ENCODE measurements at regions not wholly inside any gene's neighbourhood (a gene's known extent, or its start where the extent isn't known, plus 50 kb on each side); places are given as distances from the start of the nearest gene placed in this dataset.

DNA sequence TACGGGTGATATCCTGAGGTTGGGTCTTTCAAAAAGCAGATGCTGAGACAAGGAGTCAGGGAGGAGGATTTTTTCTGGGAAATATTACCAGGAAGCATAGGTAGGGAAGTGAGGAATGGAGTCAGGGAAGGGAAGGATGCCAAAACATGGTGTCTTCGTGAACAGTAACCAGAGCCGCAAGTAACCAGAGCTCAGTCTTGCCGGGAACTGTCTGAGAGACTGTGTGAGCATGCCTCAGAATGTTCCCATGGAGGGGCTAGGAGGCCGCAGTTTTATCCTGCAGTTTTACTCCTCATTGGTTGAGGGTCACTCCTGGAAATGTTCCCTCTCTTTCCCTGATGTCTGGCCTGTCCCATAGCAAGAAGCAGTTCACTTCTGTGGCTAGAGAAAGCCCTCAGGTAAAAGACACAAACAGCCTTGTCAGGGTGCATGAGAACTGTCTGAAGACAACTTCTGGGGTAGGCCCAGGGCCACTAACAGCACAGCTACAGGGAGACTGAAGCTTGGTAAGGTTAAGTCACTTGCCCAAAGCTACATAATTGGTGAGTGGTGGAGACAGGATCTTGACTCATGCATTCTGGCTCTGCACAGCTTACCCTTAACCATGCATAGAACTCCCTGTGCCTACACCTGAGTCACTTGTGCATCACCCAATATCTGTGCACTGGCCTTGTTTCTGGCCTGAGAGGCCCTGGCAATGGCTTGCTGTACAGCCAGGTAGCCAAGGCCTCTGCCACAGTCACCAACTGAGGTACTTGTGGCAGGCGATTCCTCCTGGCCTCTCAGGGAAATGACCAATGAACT is 76.3 kb upstream of the FRMD4B start:
- no peak overlapping the region for H3K9ac ChIP-seq (ENCODE audit: low read length)
- H2AFZ ChIP-seq (ENCODE audit: low read depth, low read length) = no peak overlapping the region
- no peaks in the 10 kb centered on the region for H3K79me2 ChIP-seq (ENCODE audit: low read length)
- H3K4me1 ChIP-seq (ENCODE audit: low read length) = 0 out of 2 replicates have a peak, but pooled peaks cover 3% of the 10 kb centered on the region
- H3K9me3 ChIP-seq (ENCODE audit: insufficient read depth, low read length) = no peaks in the 10 kb centered on the region
- H3K36me3 ChIP-seq (replicated peaks; ENCODE audit: low read depth, low read length) = no peaks in the 10 kb centered on the region
- H4K20me1 ChIP-seq (ENCODE audit: insufficient read depth, low read length) = no peaks in the 10 kb centered on the region
- H3K27ac ChIP-seq (ENCODE audit: low read length) = no peak overlapping the region
- H3K4me2 ChIP-seq (ENCODE audit: low read length) = no peak overlapping the region
- H3K27me3 ChIP-seq (ENCODE audit: low read depth, low read length) = no peaks in the 10 kb centered on the region
- no peak overlapping the region for H3K4me3 ChIP-seq (ENCODE audit: low read length)
- TF ChIP-seq, protein P1, sequence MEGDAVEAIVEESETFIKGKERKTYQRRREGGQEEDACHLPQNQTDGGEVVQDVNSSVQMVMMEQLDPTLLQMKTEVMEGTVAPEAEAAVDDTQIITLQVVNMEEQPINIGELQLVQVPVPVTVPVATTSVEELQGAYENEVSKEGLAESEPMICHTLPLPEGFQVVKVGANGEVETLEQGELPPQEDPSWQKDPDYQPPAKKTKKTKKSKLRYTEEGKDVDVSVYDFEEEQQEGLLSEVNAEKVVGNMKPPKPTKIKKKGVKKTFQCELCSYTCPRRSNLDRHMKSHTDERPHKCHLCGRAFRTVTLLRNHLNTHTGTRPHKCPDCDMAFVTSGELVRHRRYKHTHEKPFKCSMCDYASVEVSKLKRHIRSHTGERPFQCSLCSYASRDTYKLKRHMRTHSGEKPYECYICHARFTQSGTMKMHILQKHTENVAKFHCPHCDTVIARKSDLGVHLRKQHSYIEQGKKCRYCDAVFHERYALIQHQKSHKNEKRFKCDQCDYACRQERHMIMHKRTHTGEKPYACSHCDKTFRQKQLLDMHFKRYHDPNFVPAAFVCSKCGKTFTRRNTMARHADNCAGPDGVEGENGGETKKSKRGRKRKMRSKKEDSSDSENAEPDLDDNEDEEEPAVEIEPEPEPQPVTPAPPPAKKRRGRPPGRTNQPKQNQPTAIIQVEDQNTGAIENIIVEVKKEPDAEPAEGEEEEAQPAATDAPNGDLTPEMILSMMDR (IDR thresholded peaks at IDR 0.05; ENCODE audit: low read depth, low read length) = no peak
- no peak for TF ChIP-seq EZH2phosphoT487 (IDR thresholded peaks at IDR 0.05; ENCODE audit: low read depth)

DNA sequence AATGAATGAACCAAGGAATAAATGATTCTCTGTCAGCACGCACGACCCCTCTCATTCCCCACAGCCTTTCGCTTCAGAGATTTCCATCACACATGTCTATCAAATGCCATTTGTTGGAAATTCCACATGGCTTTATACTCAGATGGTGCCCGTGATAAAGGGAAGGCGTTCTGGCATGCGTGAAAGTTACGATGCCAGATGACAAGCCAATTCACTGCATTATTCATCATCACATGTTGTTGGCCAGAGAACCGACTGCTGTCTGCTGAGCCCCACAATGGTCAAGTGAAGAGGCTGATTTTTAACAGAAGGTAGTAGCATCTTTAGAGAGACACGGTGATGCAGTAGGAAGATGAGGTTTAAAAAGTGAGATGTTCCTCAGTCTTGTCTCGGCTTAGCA is 74.1 kb upstream of the FRMD4B start:
- Histone ChIP-seq H3K9me3 (ENCODE audit: insufficient read depth, low read length) (no peaks in the 10 kb centered on the region), H3K4me3 (ENCODE audit: low read length) (no peak overlapping the region), H2AFZ (ENCODE audit: low read depth, low read length) (no peak overlapping the region), H3K27me3 (ENCODE audit: low read depth, low read length) (0 out of 2 replicates have a peak, but pooled peaks cover 3% of the 10 kb centered on the region), H4K20me1 (ENCODE audit: insufficient read depth, low read length) (no peaks in the 10 kb centered on the region), H3K36me3 (replicated peaks; ENCODE audit: low read depth, low read length) (no peaks in the 10 kb centered on the region), H3K4me1 (ENCODE audit: low read length) (0 out of 2 replicates have a peak, but pooled peaks cover 3% of the 10 kb centered on the region), H3K4me2 (ENCODE audit: low read length) (no peak overlapping the region), H3K27ac (ENCODE audit: low read length) (no peak overlapping the region), H3K9ac (ENCODE audit: low read length) (no peak overlapping the region), H3K79me2 (ENCODE audit: low read length) (no peaks in the 10 kb centered on the region)
- no peak for TF ChIP-seq EZH2phosphoT487 (IDR thresholded peaks at IDR 0.05; ENCODE audit: low read depth)
- TF ChIP-seq, protein P1 (IDR thresholded peaks at IDR 0.05; ENCODE audit: low read depth, low read length) = no peak

DNA sequence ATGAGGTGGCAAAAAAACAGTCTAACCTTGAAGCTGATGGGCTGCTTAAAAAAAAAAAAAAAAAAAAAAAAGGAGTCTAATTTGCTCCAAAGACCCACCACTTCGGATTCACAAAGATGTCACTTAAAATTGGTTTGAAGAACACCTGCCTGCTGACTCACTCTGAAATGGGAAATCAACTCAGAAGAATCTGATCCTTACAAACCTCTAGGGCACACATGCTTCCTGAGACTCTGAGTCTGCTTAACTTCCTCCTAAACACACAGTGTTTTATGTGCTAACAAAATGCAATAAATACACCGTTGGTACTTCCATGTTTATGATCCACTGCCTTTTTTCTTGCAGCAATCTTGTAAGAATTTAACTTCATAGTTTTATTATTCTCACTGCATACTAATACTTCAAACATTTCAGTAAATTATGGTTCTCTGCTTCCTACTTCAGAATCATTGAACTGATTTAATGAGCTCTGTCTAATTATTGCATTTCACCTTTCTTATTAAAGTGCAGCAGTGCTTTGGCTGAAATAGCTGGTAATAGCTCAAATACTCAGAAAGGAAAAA is 73.0 kb upstream of the FRMD4B start:
- H3K4me2 ChIP-seq (ENCODE audit: low read length) = no peak overlapping the region

DNA sequence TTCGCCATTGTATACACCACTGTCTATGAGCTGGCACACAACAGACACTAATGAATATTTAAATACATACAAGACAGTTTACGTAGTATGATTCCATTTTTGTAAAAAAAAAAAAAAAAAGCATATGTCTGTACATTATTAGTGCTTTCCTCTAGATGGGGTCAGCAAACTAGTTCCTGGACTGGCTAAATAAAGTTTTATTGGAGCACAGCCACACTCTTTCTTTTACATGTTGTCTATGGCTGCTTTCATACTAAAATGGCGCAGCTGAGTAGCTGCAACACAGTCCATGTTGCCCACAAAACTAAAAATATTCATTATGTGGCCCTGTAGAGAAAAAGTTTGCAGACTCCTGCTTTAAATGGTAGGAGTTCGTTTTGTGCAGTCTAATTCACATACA is 70.7 kb upstream of the FRMD4B start:
- no peaks in the 10 kb centered on the region for H4K20me1 ChIP-seq (ENCODE audit: insufficient read depth, low read length)
- TF ChIP-seq EZH2phosphoT487 (IDR thresholded peaks at IDR 0.05; ENCODE audit: low read depth) = no peak
- TF ChIP-seq, protein P1 (IDR thresholded peaks at IDR 0.05; ENCODE audit: low read depth, low read length) = no peak
- H3K9me3 ChIP-seq (ENCODE audit: insufficient read depth, low read length) = no peaks in the 10 kb centered on the region
- no peaks in the 10 kb centered on the region for H3K79me2 ChIP-seq (ENCODE audit: low read length)
- H3K36me3 ChIP-seq (replicated peaks; ENCODE audit: low read depth, low read length) = no peaks in the 10 kb centered on the region
- H3K4me2 ChIP-seq (ENCODE audit: low read length) = no peak overlapping the region
- no peak overlapping the region for H2AFZ ChIP-seq (ENCODE audit: low read depth, low read length)
- H3K9ac ChIP-seq (ENCODE audit: low read length) = no peak overlapping the region
- no peak overlapping the region for H3K27ac ChIP-seq (ENCODE audit: low read length)
- 0 out of 2 replicates have a peak, but pooled peaks cover 3% of the 10 kb centered on the region for H3K27me3 ChIP-seq (ENCODE audit: low read depth, low read length)
- H3K4me3 ChIP-seq (ENCODE audit: low read length) = no peak overlapping the region
- H3K4me1 ChIP-seq (ENCODE audit: low read length) = 0 out of 2 replicates have a peak, but pooled peaks cover 3% of the 10 kb centered on the region

More for the DNA sequence above, 73.0 kb upstream of the FRMD4B start:
- Histone ChIP-seq H3K27me3 (ENCODE audit: low read depth, low read length) (0 out of 2 replicates have a peak, but pooled peaks cover 3% of the 10 kb centered on the region), H3K9me3 (ENCODE audit: insufficient read depth, low read length) (no peaks in the 10 kb centered on the region), H3K9ac (ENCODE audit: low read length) (no peak overlapping the region), H3K4me3 (ENCODE audit: low read length) (no peak overlapping the region), H4K20me1 (ENCODE audit: insufficient read depth, low read length) (no peaks in the 10 kb centered on the region), H3K79me2 (ENCODE audit: low read length) (no peaks in the 10 kb centered on the region), H2AFZ (ENCODE audit: low read depth, low read length) (no peak overlapping the region), H3K36me3 (replicated peaks; ENCODE audit: low read depth, low read length) (no peaks in the 10 kb centered on the region), H3K4me1 (ENCODE audit: low read length) (0 out of 2 replicates have a peak, but pooled peaks cover 3% of the 10 kb centered on the region), H3K27ac (ENCODE audit: low read length) (no peak overlapping the region)
- TF ChIP-seq, protein P1 (IDR thresholded peaks at IDR 0.05; ENCODE audit: low read depth, low read length) = no peak
- TF ChIP-seq EZH2phosphoT487 (IDR thresholded peaks at IDR 0.05; ENCODE audit: low read depth) = no peak

All from OCI-LY3 (cell line).